UCSD-AML1 (cell line): ENCODE measurements at regions not wholly inside any gene's neighbourhood (a gene's known extent, or its start where the extent isn't known, plus 50 kb on each side); places are given as distances from the start of the nearest gene placed in this dataset.
"Not testable (repeated sequence)": the region's sequence is repeated elsewhere in the genome, so short reads cannot be mapped to it uniquely, and the experiment has no call there.

Experiments used
- DNase-seq: peaks from one replicate; lab custom pipeline; 2025; ENCODE audit not compliant: unreplicated experiment; lab: John Stamatoyannopoulos, UW

- DNase-seq, result no peak
These were observed 1466.0 kb upstream of the GOT2 start for GRCh38 chr16:60200161-60200560.

- no peak for DNase-seq
These were observed 1465.0 kb upstream of the GOT2 start for GRCh38 chr16:60199150-60199549.

- no peak for DNase-seq
These were observed 1447.4 kb upstream of the GOT2 start for GRCh38 chr16:60181536-60181935.

GRCh38 chr16:60180609-60181008 lies 1446.5 kb upstream of the GOT2 start:
- no peak for DNase-seq

GRCh38 chr16:60170196-60170595 lies 1436.1 kb upstream of the GOT2 start:
- no peak for DNase-seq

- DNase-seq, result no peak
These were observed 1432.0 kb upstream of the GOT2 start for GRCh38 chr16:60166111-60166510.

GRCh38 chr16:60151987-60152386 lies 1417.9 kb upstream of the GOT2 start:
- no peak for DNase-seq

GRCh38 chr16:60150907-60151306 lies 1416.8 kb upstream of the GOT2 start:
- no peak for DNase-seq

GRCh38 chr16:60143348-60143705 lies 1409.2 kb upstream of the GOT2 start:
- DNase-seq, result no peak

- DNase-seq, result no peak
These were observed 1408.7 kb upstream of the GOT2 start for GRCh38 chr16:60142619-60143347.

GRCh38 chr16:60137891-60138290 lies 1403.8 kb upstream of the GOT2 start:
- no peak for DNase-seq

GRCh38 chr16:60127196-60127595 lies 1393.1 kb upstream of the GOT2 start:
- DNase-seq, result no peak

- not testable (repeated sequence) for DNase-seq
These were observed 1392.0 kb upstream of the GOT2 start for GRCh38 chr16:60126115-60126514.

- DNase-seq, result no peak
These were observed 1389.4 kb upstream of the GOT2 start for GRCh38 chr16:60123392-60124023.

GRCh38 chr16:60120586-60120985 lies 1386.5 kb upstream of the GOT2 start:
- no peak for DNase-seq

GRCh38 chr16:60110531-60110930 lies 1376.4 kb upstream of the GOT2 start:
- no peak for DNase-seq

- peak; percentile 15 for DNase-seq
These were observed 1373.8 kb upstream of the GOT2 start for GRCh38 chr16:60107871-60108270.

GRCh38 chr16:60107437-60107836 lies 1373.3 kb upstream of the GOT2 start:
- peak; percentile 41 for DNase-seq

GRCh38 chr16:60100371-60100770 lies 1366.3 kb upstream of the GOT2 start:
- DNase-seq, result no peak

GRCh38 chr16:60091529-60091928 lies 1357.4 kb upstream of the GOT2 start:
- DNase-seq, result no peak

GRCh38 chr16:60091071-60091470 lies 1357.0 kb upstream of the GOT2 start:
- no peak for DNase-seq

GRCh38 chr16:60087530-60087929 lies 1353.4 kb upstream of the GOT2 start:
- DNase-seq, result no peak

GRCh38 chr16:60078819-60079218 lies 1344.7 kb upstream of the GOT2 start:
- not testable (repeated sequence) for DNase-seq
